Hepatocyte (in vitro differentiated cells): ENCODE measurements at regions not wholly inside any gene's neighbourhood (a gene's known extent, or its start where the extent isn't known, plus 50 kb on each side); places are given as distances from the start of the nearest gene placed in this dataset.
"Not testable (repeated sequence)": the region's sequence is repeated elsewhere in the genome, so short reads cannot be mapped to it uniquely, and the experiment has no call there.

Experiments used
- DNase-seq: peaks from one replicate; pipeline ENCODE4 v3.0.0-alpha.2; 2016; ENCODE audit warnings: low spot score
- H2AFZ ChIP-seq: fragments of 200-600 bp; sonication (generic); 2 replicates; pipeline ENCODE4 v1.6.0; 2016; ENCODE audit warnings: antibody characterized with exemption, mild to moderate bottlenecking
- H3K27ac ChIP-seq: fragments of 200-600 bp; sonication (generic); 2 replicates; pipeline ENCODE4 v1.5.1; 2016; ENCODE audit warnings: mild to moderate bottlenecking
- H3K27me3 ChIP-seq: fragments of 200-600 bp; sonication (generic); 2 replicates; pipeline ENCODE4 v1.6.1; 2016
- H3K36me3 ChIP-seq: fragments of 200-600 bp; sonication (generic); replicated peaks from 2 replicates; pipeline ENCODE4 v1.5.1; 2016; ENCODE audit warnings: low read depth; ENCODE audit not compliant: insufficient read depth
- H3K4me1 ChIP-seq: fragments of 200-600 bp; sonication (generic); 2 replicates; pipeline ENCODE4 v1.5.1; 2016; ENCODE audit warnings: mild to moderate bottlenecking, moderate library complexity; ENCODE audit not compliant: insufficient read depth
- H3K4me2 ChIP-seq: fragments of 200-600 bp; sonication (generic); 2 replicates; pipeline ENCODE4 v1.6.0; 2016
- H3K4me3 ChIP-seq: fragments of 200-600 bp; sonication (generic); 2 replicates; pipeline ENCODE4 v1.5.1; 2016; ENCODE audit warnings: mild to moderate bottlenecking
- H3K79me2 ChIP-seq: fragments of 200-600 bp; sonication (generic); 2 replicates; pipeline ENCODE4 v1.6.0; 2017; ENCODE audit warnings: mild to moderate bottlenecking
- H3K9me2 ChIP-seq: fragments of 200-600 bp; sonication (generic); replicated peaks from 2 replicates; pipeline ENCODE4 v1.6.0; 2017; ENCODE audit warnings: mild to moderate bottlenecking; ENCODE audit not compliant: insufficient read depth
- H3K9me3 ChIP-seq: fragments of 200-600 bp; sonication (generic); 2 replicates; pipeline ENCODE4 v1.5.1; 2016; ENCODE audit warnings: low read depth, mild to moderate bottlenecking
- H4K20me1 ChIP-seq: fragments of 200-600 bp; sonication (generic); 2 replicates; pipeline ENCODE4 v1.6.0; 2016; ENCODE audit warnings: mild to moderate bottlenecking; ENCODE audit not compliant: insufficient read depth, poor library complexity, severe bottlenecking
- CTCF ChIP-seq: fragments of 200-600 bp; sonication (generic); IDR thresholded peaks from 2 replicates; pipeline ENCODE4 v1.5.1; 2016; ENCODE audit warnings: antibody characterized with exemption, mild to moderate bottlenecking; ENCODE audit not compliant: poor library complexity
- EZH2 ChIP-seq: fragments of 200-600 bp; sonication (generic); IDR thresholded peaks from 2 replicates; pipeline ENCODE4 v1.6.1; 2016; ENCODE audit warnings: antibody characterized with exemption, mild to moderate bottlenecking, borderline replicate concordance
- EZH2phosphoT487 ChIP-seq: fragments of 200-600 bp; sonication (generic); IDR thresholded peaks from one replicate; pipeline ENCODE4 v1.6.1; 2018; ENCODE audit warnings: antibody characterized with exemption, mild to moderate bottlenecking, low read depth, moderate library complexity; ENCODE audit not compliant: unreplicated experiment, severe bottlenecking
- WGBS: methylation state at CpG from one replicate; pipeline ENCODE4 v1.1.6; 2016; ENCODE audit warnings: low lambda C conversion rate; ENCODE audit errors: missing lambda C conversion rate; 5-methylcytosine and 5-hydroxymethylcytosine counted together

GRCh38 chr3:78338405-78338804, 1298.5 kb downstream of the ROBO2 start:
- TF ChIP-seq EZH2 (no peak), CTCF (no peak), EZH2phosphoT487 (no peak)
- Histone ChIP-seq H3K27ac (no peak overlapping the region), H2AFZ (no peak overlapping the region), H3K4me1 (no peaks in the 10 kb centered on the region), H3K79me2 (no peaks in the 10 kb centered on the region), H3K36me3 (no peaks in the 10 kb centered on the region), H3K4me3 (no peak overlapping the region), H3K27me3 (no peaks in the 10 kb centered on the region), H3K4me2 (no peak overlapping the region), H3K9me3 (no peaks in the 10 kb centered on the region), H4K20me1 (no peaks in the 10 kb centered on the region), H3K9me2 (no peaks in the 10 kb centered on the region)
- no peak for DNase-seq
- WGBS = 94% methylated on average over 2 of the region's 2 CpGs

- Histone ChIP-seq H3K36me3 (no peaks in the 10 kb centered on the region), H3K4me2 (no peak overlapping the region), H3K79me2 (no peaks in the 10 kb centered on the region), H3K4me3 (no peak overlapping the region), H3K27ac (no peak overlapping the region), H2AFZ (no peak overlapping the region), H3K9me2 (no peaks in the 10 kb centered on the region), H3K9me3 (no peaks in the 10 kb centered on the region), H4K20me1 (no peaks in the 10 kb centered on the region), H3K27me3 (no peaks in the 10 kb centered on the region), H3K4me1 (no peaks in the 10 kb centered on the region)
- no peak for TF ChIP-seq CTCF
- no peak for TF ChIP-seq EZH2
- TF ChIP-seq EZH2phosphoT487 = no peak
- no peak for DNase-seq
- 81% methylated on average over 1 of the region's 1 CpG for WGBS
Measured at GRCh38 chr3:78343221-78343620, 1303.3 kb downstream of the ROBO2 start.

GRCh38 chr3:78344267-78344666, 1304.4 kb downstream of the ROBO2 start:
- not testable (repeated sequence) for H3K4me2 ChIP-seq, H3K9me3 ChIP-seq, H3K27me3 ChIP-seq, H3K36me3 ChIP-seq, H3K4me3 ChIP-seq, H2AFZ ChIP-seq, H4K20me1 ChIP-seq, DNase-seq, H3K4me1 ChIP-seq, H3K9me2 ChIP-seq, H3K27ac ChIP-seq, H3K79me2 ChIP-seq
- 79% methylated on average over 9 of the region's 10 CpGs for WGBS

DNA sequence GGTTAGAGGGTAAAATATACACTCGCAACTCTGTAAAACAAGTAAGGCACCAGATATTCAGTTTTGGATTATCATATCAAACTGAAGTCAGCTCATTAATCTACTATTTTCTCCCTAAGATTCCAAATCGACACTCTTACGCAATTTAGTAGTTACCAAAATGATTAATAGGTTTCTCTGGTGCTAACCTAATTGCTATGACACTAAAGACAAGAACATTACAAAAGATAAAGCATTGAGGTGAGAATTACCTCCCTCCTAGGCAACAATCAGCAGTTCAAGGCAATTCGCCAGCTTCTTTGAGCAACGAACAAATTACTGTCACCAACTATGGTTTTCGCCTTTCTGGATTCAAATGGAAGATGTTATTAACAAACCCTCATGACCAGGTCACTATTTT, 1305.0 kb downstream of the ROBO2 start:
- H3K4me2 ChIP-seq = no peak overlapping the region
- H3K27me3 ChIP-seq = no peaks in the 10 kb centered on the region
- H2AFZ ChIP-seq = no peak overlapping the region
- no peaks in the 10 kb centered on the region for H3K4me1 ChIP-seq
- no peak for DNase-seq
- no peaks in the 10 kb centered on the region for H4K20me1 ChIP-seq
- H3K9me2 ChIP-seq = no peaks in the 10 kb centered on the region
- H3K36me3 ChIP-seq = no peaks in the 10 kb centered on the region
- 90% methylated on average over 6 of the region's 6 CpGs for WGBS
- no peak overlapping the region for H3K27ac ChIP-seq
- H3K9me3 ChIP-seq = no peaks in the 10 kb centered on the region
- no peak overlapping the region for H3K4me3 ChIP-seq
- no peaks in the 10 kb centered on the region for H3K79me2 ChIP-seq
- no peak for TF ChIP-seq EZH2
- no peak for TF ChIP-seq CTCF
- no peak for TF ChIP-seq EZH2phosphoT487
